Activated CD4-positive, alpha-beta T cell treated with anti-CD3 and anti-CD28 coated beads, Interleukin-2, amount 50 U/mL, for 1 hour (primary cell): ENCODE measurements at regions not wholly inside any gene's neighbourhood (a gene's known extent, or its start where the extent isn't known, plus 50 kb on each side); places are given as distances from the start of the nearest gene placed in this dataset.

ENCODE experiments used
- DNase-seq: peaks from one replicate; pipeline ENCODE4 v3.0.0-alpha.2; 2020

DNA sequence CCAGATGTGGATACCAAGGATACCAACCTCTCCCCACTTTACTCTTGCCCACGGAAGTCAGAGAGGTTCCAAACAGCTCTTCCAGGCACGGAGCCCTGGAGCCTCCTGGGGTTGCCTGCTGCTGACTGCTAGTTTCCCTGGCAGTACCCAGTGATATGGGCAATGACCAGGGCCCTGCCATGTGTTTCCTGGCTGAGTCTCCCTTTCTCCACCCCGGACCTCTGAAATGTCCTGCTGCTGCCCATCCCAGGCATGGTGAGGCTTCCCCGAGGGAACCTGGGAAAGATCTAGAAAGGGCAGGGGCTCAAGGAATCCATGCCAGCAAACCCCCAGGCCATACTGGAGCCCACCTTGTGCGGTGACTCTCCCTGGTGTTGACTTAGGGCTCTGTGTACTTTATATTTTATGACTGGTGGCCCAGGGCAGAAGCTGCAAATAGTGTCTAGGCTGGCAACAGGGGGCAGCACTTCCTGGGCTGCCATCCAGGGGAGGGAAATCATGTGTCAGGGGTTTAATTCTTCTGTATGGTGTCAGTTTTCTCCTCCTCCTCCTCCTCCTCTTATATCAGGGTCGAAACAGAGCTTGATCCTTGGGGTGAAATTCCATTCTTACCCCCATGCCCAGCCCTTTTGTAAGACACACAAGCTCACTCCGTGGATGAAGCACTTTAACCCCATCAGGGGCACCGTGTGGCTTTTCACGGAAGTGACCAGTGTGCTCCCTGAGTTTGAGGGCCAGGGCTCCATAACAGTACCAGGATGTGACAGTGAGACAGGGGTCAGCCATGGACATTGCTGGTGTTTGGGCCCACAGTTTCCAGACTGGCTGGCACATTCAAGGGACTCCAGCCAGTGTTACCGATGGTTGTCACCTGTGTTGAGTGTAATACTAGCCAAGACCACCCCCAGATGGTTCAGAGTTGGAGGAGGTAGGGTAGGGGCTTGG lies 62.4 kb upstream of the GDF10 start:
- DNase-seq = no peak

DNA sequence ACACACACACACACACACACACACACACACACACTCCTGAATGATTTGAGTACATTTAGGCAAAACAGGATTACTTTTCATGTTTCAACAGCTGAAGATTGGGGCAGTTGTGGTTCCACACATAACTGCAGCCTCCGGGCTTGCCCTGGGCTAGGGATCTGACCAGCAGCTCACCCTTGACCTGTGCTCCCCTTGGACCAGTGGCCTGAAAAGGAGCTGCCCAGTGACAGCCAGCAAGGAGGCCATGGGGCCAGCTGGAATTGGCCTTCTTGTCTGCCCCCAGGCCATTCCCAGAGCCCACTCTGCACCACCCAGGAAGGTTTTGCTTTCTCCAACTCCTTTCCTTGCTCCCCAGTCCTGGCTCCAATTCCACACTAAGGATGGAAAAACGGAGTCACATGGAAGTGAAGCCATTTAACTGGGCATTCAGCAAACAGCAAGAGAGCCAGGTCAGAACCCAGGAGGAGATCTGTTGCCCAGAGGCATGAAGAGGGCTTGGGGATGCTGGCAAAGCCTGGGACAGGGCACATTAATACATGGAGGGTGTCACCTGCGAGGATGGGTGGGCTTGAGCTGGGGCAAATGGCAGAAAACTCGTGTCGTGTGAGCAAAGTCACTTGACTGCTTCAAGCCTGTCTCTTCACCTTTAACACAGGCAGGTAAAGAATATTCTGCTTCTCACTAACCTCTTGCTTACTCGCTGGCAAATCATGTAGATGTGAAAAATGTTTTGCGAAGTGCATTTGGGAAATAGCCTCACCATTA lies 61.5 kb upstream of the GDF10 start:
- DNase-seq = no peak

DNA sequence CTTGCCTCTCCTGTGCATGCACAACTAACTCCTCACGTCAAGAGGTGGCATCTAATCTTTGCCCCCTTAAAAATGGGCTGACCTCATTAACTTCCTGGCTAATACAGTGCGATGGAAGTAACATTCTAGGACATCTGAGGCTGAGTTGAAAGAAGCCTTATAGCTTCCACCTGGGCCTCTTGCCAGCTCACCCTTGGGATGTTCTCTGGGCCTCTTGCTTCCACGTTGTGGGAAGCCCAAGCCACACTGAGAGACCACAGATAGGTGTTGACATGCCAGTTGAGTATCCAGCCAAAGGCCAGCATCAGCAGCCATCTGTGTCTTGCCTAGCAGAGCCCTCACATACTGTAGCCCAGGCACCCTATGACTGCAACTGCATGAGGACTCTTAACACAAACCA lies 60.8 kb upstream of the GDF10 start:
- DNase-seq = no peak

DNA sequence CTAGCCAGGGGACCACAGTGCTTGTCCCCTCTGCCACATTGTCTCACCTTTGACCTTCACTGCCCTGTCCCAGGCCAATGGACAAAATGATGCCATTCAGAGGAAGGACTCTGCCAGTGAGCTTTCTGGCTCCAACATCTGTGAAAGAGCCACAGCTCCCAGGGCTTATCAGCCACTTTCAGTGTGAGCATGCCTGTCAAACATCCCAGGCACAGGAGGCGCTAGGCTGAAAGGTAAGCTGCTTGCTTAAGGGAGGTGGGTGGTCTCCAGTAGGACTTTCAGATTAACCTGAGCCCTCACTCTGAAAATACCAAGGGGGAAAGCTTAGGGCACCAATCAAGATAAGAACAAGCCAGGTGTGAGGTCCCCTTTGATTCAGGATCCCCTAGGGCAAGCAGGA lies 59.8 kb upstream of the GDF10 start:
- no peak for DNase-seq

DNA sequence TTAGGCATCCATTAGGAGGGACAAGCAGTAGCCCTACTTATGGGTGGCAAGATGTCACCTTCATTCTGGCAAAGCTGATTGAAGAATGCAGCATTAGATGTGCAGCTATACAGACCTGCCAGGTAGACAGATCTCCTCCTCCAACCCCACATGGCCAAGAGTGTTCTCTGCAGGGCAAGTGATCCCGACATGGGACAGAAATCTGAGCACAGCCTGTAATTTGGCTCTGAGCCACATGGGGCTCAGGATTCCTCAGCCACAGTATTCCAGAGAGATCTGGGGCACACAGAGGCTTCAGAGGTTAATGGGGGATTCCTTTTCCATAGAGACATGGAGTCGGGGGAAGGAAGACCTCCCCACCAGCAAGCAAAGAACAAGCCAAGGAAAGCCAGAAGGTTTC lies 58.7 kb upstream of the GDF10 start:
- DNase-seq = no peak

DNA sequence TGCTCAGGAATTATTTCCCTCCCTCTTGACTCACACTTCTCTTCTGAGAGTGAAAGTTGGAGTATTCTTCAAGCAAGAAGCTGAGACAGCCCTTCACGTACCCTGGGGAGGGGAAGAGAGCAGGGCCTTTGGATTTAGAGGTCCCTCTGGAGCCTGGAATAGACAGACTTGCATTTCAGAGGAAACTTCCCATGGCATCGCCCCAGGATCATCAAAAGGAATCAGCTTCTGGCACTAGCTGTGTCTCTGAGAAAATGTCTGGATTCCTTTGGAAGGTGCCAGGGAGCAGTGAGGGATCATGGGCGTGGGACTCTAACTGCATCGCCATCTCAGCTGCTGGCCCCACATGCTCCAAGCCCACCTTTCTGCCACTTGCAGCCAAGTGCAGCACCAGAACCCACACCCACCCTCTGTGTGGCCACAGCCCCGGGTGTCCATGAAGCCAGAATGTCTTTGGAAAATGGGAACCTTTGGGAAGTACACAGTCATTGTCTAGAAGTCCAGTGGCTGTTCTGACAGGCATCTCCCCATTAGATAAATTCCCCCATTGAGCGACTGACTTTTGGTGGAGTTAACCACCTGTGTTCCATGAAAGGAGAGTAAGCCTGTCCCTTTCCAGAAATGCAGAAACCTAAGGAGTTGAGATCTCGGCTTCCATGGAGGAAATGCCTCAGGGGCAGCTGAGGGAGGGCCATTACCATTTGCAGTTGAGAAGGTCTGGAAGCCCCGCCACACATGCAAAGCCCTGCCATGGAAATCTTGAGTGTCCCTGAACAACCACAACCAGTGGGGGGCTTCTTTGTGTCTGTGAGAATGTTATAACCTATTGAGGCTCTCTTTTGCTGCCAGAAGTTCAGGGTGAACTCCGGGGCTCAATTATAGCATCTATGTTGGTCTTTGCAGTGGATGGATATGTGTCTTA lies 57.8 kb upstream of the GDF10 start:
- DNase-seq = no peak

DNA sequence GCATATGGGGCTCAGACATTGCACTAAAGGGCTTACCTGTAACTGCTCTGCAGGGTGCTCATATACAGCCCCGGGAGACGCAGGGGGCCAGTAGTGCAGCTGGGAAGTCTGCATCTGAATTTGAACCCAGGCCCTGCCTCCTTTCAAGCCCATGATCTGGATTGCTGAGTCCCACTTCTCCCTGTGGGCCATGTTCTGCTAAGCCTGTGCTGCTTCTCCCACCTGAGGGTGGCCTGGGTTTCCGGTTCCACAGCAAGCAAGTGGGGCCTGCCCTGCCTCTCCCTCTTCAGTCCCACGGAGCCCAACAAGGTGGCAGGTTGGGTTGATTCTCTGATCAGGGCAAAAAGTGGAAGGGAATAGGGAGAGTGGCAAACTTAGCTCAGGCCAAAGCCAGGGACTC lies 56.6 kb upstream of the GDF10 start:
- no peak for DNase-seq

DNA sequence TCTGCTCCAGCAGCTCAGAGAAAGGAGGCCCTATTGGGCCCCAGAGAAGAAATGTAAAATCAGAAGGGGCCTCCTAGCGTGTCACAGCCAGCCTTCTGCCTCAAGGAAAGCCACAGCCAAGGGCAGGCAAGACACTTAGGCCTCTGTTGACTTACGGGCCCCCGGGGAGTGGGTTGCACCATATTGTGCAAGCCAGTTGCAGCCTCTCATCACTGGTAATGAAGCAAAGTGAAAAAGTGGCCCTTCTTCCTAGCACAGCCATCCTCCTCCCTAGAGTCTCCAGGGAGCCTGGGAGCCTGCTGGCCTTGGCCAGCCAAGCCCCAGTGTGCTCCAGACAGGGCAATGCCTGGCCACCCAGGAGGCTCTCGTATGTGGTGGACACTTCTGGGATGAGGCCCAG lies 56.2 kb upstream of the GDF10 start:
- DNase-seq = no peak

DNA sequence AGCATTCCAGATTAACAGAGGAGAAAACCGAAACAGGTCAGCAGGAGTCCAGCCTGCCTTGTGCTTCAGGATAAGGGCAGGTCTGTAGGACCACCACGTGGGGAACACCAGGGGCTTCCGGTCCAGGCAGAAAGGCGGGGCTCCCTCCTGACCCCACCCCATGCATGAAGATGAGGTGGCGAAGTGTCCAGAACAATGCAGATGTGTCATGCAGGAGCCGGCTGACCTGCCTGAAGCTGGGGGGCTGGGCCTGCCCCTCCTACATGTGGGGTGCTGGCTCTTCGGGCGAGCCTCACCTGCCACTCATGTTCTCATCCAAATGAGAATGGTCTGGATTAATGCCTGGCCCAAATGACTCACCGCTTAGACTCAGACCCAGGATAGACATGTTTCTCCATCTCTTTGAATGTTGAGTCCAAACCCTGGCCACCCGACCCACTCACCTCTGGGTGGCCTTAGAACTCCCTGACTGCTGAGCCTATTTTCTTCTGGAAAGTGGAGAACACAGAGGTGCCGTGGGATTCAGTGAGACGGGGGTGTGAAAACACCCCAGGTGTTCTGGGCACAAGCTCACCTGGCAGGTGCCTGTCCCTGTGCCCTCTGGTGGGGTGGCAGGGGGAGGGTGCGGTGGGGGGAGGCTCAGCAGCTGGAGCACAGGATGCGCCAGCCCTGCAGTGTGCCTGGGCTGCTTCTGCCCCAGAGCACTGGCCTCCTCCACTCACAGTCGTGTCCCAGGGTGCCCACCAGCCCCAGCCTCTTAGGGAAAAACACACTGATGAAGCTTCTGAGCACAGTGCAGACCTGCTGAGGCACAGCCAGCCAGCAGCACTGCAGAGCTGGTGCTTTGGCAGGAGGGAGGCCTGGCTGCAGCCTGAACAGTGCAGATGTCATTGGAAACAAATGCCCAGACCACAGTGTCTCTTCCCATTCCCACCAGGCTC lies 55.2 kb upstream of the GDF10 start:
- no peak for DNase-seq

DNA sequence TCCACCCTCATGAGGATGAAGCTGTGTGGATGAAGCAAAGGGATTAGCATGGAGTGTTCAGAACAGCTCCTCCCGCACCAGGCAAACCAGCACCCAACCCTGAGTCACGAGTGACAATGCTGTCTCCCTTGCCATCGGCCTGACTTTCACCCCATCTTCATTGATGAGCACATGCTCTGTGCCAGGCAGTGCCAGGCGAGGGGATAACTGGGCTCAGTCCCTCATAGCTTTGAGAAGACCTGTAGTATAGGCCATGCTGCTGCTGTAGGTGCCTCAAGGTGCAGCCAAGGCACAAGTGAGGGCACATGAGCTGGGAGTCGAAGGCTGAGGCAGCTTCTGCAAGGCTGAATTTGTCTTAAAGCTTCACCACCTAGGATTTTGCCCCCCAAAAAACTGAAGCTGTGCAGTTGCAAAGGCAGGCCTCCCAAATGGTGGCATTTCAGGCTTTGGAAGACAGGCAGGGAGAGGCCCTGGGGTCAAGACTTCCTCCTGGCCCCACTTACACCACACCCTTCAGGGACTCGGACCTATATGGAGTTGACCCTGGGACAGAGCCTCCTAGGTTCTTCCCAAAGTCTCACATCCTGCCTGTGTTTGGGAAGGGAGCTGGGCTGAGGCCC lies 54.2 kb upstream of the GDF10 start:
- no peak for DNase-seq

DNA sequence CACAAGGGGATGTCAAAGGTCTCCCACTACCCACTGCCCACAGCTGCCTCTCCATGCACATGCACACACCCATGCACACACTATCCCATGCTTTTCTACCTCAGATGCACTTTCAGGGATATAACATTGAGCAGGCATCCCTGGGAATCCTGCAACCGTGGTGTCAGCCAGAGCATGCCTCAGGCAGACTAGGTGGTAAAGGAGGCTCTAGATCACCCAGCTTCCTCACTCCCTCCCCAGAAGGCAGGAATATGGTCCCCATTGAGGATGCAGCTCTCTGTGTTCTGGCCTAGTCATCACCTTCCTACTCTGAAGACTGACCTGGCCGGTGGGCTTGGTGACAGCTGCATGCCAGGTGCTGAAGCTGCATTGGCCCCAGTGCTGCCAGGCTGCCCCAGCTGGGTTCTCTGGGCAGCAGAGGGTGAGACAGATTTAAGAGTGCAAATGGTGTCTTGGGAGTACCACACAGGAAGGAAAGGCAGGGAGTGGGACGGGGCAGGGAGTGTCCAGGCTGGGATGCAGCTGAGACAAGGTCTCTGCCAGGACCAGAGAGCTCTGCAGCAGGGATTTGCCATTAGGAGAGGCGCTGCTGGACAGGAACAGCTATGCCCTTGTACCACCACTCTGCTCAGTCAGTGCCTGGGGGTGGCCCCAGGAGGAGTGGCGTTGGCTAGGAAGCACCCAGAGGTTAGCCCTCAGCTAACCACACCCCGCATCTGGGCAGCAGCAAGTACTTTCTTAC lies 53.4 kb upstream of the GDF10 start:
- no peak for DNase-seq

DNA sequence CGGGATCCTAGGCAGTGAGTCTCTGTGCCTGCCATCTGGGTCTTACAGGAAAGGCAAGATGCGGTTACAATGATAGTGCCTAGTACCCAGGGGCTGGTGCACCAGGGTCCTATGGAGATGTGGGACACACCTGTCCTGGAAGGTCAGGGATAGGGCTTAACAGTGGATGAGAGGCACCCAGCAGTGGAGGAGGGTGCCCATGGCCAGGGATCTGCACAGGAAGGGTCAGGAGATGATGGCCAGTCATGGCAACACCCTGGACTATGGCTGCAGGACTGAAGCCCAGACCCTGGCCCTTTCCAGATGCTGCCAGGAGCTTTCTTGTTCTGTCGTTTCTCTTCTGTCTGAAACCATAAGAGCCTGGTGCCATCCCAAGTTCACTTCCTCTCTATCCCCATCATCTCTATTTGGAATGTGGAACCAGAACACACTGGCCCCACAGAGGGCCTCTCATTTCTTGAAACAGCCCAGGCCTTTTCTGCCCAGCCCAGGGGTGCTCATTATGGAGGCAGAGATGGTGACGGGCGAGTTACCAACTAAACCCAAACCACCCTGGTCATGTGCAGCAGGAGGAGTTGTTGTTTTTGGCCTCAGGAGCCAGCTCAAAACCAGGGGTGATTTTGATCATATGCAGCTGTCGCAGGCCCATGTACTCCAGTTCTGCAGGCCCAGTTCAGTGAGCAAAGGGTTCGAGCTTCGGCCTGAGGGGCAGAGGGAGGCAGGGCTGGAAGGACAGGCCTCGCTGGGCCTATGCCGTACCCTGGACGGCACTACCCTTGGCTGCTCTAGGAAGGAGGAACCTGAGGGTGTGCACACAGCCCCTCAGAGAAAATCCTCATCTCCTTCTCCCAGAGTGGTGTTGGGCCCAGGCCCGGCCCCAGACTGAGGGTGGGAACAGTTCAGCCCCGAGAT lies 52.6 kb upstream of the GDF10 start:
- no peak for DNase-seq

DNA sequence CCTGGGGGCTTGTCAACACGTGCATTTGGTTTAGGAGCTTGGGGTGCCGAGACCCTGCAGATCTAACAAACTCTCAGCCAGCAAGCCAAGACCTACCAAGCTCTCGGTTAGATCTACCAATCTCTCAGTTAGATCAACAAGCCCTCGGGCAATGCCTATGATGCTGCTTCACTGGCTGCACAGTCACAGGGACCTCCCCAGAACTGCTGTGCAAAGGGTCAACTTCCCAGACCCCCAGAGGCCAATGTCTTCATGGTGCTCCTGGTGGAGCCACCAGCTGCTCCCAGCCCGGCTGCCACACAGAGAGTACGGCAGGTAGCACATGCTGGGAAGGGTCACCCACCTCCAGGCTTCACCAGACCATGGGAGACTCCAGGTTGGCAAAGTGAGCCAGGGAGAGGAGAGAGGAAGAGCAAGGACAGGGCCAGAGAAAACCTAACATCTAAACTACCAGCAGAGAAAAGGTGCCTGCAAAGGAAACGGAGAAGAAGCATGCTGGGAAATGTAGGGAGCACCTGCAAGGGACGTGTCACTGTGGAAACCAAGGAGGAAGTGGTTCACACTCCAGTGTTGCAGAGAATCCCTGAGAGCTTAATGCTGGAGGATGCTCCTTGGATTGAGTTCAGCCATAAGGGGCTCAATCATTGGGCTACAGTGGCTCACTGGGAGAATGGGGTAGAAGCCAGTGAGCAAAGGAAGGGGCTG lies 51.5 kb upstream of the GDF10 start:
- DNase-seq = no peak

DNA sequence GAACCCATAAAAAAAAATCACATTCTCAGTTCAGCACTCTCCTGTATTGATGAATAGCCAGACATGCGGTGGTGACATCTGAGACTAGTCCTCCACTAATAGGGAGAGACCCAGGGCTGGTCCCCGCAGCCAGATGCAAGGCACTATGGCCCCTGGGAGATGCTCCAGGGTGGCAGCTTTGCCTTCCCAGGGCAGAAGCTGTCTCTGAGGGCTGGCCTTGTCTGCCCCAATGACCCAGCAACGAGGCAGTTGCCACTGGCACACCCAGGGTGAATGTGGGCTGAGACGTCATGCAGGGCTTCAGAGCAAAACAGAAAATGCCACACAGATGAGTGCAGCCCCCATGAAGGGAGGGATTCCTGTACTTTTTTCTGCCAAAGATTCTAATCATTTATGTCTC lies 50.1 kb upstream of the GDF10 start:
- DNase-seq = no peak
